ENCODE measurements at regions not wholly inside any gene's neighbourhood (a gene's known extent, or its start where the extent isn't known, plus 50 kb on each side); places are given as distances from the start of the nearest gene placed in this dataset.

DNA sequence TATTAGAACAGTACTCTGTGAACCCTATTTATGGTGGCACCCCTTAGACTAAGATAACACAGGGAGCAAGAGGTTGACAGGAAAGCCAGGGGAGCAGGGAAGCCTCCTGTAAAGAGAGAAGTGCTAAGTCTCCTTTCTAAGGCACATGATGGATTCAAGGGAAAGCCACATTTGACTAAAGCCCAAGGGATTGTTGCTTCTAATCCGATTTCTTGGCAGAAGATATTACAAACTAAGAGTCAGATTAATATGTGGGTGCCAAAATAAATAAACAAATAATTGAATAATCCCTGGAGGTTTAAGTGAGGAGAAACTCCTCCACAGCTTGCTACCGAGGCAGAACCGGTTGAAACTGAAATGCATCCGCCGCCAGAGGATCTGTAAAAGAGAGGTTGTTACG lies 333.2 kb downstream of the SOX11 start:
- intact Hi-C loops (cut with DNase I; ENCODE audit: low total_unique reads), result no loop called here
- Histone ChIP-seq H3K4me3 (no peak overlapping the region), H3K9me3 (peaks cover 0 to 7% (median 0%) of the 10 kb centered on the region in 8 donors), H3K27ac (no peak overlapping the region), H3K36me3 (no peaks in the 10 kb centered on the region), H3K4me1 (no peaks in the 10 kb centered on the region), H3K27me3 (replicated peaks in 1 of 7) (no peaks in the 10 kb centered on the region)
- TF ChIP-seq POLR2AphosphoS5 (IDR thresholded peaks at IDR 0.05) (no peak), POLR2A (IDR thresholded peaks at IDR 0.05) (no peak)
- TF ChIP-seq, protein P1, sequence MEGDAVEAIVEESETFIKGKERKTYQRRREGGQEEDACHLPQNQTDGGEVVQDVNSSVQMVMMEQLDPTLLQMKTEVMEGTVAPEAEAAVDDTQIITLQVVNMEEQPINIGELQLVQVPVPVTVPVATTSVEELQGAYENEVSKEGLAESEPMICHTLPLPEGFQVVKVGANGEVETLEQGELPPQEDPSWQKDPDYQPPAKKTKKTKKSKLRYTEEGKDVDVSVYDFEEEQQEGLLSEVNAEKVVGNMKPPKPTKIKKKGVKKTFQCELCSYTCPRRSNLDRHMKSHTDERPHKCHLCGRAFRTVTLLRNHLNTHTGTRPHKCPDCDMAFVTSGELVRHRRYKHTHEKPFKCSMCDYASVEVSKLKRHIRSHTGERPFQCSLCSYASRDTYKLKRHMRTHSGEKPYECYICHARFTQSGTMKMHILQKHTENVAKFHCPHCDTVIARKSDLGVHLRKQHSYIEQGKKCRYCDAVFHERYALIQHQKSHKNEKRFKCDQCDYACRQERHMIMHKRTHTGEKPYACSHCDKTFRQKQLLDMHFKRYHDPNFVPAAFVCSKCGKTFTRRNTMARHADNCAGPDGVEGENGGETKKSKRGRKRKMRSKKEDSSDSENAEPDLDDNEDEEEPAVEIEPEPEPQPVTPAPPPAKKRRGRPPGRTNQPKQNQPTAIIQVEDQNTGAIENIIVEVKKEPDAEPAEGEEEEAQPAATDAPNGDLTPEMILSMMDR (IDR thresholded peaks at IDR 0.05 in 8 of 11, conservative IDR thresholded peaks at IDR 0.05 in 3 of 11), result no peak
- WGBS, 5 donors, result 79 to 95% (median 85%) methylated on average over 6 of the region's 6 CpGs
- no peak for DNase-seq

- Histone ChIP-seq H3K4me3 (no peak overlapping the region), H3K27ac (no peak overlapping the region), H3K27me3 (replicated peaks in 1 of 7) (no peaks in the 10 kb centered on the region), H3K36me3 (no peaks in the 10 kb centered on the region), H3K9me3 (peaks cover 0 to 7% (median 0%) of the 10 kb centered on the region in 8 donors), H3K4me1 (no peaks in the 10 kb centered on the region)
- intact Hi-C loops (cut with DNase I; ENCODE audit: low total_unique reads), result no loop called here
- DNase-seq, result no peak
- TF ChIP-seq POLR2A (IDR thresholded peaks at IDR 0.05) (no peak), POLR2AphosphoS5 (IDR thresholded peaks at IDR 0.05) (no peak)
- TF ChIP-seq, protein P1 (IDR thresholded peaks at IDR 0.05 in 8 of 11, conservative IDR thresholded peaks at IDR 0.05 in 3 of 11), result no peak
Observed at GRCh38 chr2:6027066-6027465, 334.9 kb downstream of the SOX11 start.

DNA sequence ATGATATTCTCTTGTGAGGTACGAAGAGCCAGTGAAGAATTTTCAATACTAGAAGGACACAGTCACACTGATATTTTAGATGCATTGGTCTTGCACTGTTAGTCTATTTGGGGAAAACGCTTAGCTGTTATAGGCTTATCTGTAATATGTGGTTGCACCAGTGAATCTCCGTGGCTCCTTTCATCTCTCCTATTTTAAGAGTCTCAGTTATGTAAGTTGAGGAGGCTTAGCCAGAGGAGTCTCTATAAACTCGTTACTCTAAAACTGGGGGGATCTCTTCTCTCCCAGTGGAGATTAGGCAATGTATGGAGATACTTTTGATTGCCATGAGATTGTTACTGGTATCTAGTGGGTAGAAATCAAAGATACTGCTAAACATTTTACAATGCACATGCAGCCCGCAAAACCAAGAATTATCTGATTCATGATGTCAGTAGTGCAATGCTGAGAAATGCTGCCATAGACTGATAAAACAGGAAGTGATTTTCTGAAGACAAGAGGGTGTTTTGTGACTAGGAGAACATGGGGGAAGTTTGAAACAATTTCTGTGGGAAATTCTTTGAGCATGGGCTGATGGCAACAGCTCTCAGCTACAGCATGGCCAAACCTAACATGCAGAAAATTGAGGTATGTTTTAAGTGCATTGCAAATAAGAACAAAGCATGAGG lies 339.1 kb downstream of the SOX11 start:
- Histone ChIP-seq H3K27me3 (replicated peaks in 1 of 7) (peaks cover 0 to 3% (median 0%) of the 10 kb centered on the region in 7 donors), H3K4me1 (no peaks in the 10 kb centered on the region), H3K9me3 (no peaks in the 10 kb centered on the region), H3K4me3 (no peak overlapping the region), H3K36me3 (no peaks in the 10 kb centered on the region), H3K27ac (no peak overlapping the region)
- intact Hi-C loops (cut with DNase I; ENCODE audit: low total_unique reads), result no loop called here
- DNase-seq, result no peak
- 84 to 88% (median 86%) methylated on average over 5 of the region's 5 CpGs for WGBS, 5 donors
- TF ChIP-seq, protein P1 (IDR thresholded peaks at IDR 0.05 in 8 of 11, conservative IDR thresholded peaks at IDR 0.05 in 3 of 11), result no peak
- TF ChIP-seq POLR2A (IDR thresholded peaks at IDR 0.05) (no peak), POLR2AphosphoS5 (IDR thresholded peaks at IDR 0.05) (no peak)

DNA sequence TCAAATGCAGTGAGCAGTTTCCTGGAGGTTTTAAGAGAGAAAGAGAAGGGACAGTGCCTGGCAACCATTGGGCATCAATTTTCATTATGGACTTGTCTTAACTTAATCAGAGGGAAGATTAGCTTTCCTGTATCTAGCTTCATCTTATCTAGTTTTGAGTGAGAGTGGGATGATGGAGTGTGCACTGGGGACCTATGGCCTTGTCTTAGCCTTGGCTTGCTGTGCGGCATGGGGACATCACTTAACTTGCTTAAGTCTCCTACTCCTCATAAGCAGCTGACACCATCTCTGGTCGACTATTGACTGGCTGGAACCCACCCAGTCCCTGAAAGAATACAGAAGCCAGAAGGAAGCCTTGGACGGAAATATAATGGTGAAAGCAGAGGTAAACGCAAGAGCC lies 344.0 kb downstream of the SOX11 start:
- Histone ChIP-seq H3K27me3 (replicated peaks in 1 of 7) (peaks cover 0 to 3% (median 0%) of the 10 kb centered on the region in 7 donors), H3K36me3 (no peaks in the 10 kb centered on the region), H3K9me3 (peaks cover 0 to 4% (median 0%) of the 10 kb centered on the region in 8 donors), H3K4me3 (no peak overlapping the region), H3K27ac (no peak overlapping the region), H3K4me1 (no peaks in the 10 kb centered on the region)
- TF ChIP-seq POLR2AphosphoS5 (IDR thresholded peaks at IDR 0.05) (no peak), POLR2A (IDR thresholded peaks at IDR 0.05) (no peak)
- TF ChIP-seq, protein P1 (IDR thresholded peaks at IDR 0.05 in 8 of 11, conservative IDR thresholded peaks at IDR 0.05 in 3 of 11), result no peak
- no peak for DNase-seq
- intact Hi-C loops (cut with DNase I; ENCODE audit: low total_unique reads), result no loop called here
- 75 to 87% (median 82%) methylated on average over 4 of the region's 4 CpGs for WGBS, 5 donors

Measured in spleen (tissue), 11 donors.